Esophagus squamous epithelium (tissue), 4 donors: ENCODE measurements at regions not wholly inside any gene's neighbourhood (a gene's known extent, or its start where the extent isn't known, plus 50 kb on each side); places are given as distances from the start of the nearest gene placed in this dataset.

Experiments used
- CTCF ChIP-seq, 6 experiments: fragments of 450-650 bp in 4 of 6; fragments of 200-600 bp in 2 of 6; sonication (generic) in 2 of 6; IDR thresholded peaks; one replicate each; pipeline ENCODE4 v1.5.1; 2016 to 2019; ENCODE audit warnings: antibody characterized with exemption in 6 of 6, mild to moderate bottlenecking in 4 of 6, moderate library complexity in 4 of 6
- POLR2A ChIP-seq, 4 donors: fragments of 450-650 bp; IDR thresholded peaks; one replicate each; pipeline ENCODE4 v1.6.1; 2017; ENCODE audit warnings: antibody characterized with exemption in 4 of 4, mild to moderate bottlenecking in 4 of 4, moderate library complexity in 3 of 4

- TF ChIP-seq CTCF (IDR thresholded peaks at IDR 0.05): no peak
- no peak for TF ChIP-seq POLR2A (IDR thresholded peaks at IDR 0.05)
These were observed 270.0 kb upstream of the BRINP3 start for GRCh38 chr1:190747704-190748103.
